ENCODE measurements at regions not wholly inside any gene's neighbourhood (a gene's known extent, or its start where the extent isn't known, plus 50 kb on each side); places are given as distances from the start of the nearest gene placed in this dataset.

DNA sequence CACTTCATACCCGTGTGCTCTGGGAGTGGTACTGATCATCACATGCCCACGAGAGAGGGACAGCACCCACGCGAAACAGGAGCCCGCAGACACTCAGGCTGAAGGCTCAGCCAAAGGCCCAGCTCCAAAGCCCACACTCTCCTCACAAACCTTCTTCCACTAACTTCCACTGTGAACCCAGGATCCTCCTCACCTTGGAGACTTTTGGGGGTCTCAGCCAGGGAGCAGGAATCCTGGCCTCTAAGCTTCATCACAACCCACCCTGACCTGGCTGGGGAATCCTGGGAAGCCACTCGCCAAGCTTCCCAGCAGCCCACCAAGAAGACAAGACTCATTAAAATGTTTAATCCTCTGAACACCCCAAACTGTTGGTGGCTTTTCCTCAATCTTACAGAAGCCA, 421.2 kb downstream of the OCA2 start:
- Mint-ChIP-seq H3K4me3 (no peak overlapping the region), H3K27me3 (ENCODE audit: low read depth) (peaks cover 8% of the 10 kb centered on the region), H3K27ac (no peak overlapping the region), H3K36me3 (no peaks in the 10 kb centered on the region), H3K4me1 (peaks cover 32% of the 10 kb centered on the region), H3K9me3 (no peaks in the 10 kb centered on the region)
- TF ChIP-seq, protein P1, sequence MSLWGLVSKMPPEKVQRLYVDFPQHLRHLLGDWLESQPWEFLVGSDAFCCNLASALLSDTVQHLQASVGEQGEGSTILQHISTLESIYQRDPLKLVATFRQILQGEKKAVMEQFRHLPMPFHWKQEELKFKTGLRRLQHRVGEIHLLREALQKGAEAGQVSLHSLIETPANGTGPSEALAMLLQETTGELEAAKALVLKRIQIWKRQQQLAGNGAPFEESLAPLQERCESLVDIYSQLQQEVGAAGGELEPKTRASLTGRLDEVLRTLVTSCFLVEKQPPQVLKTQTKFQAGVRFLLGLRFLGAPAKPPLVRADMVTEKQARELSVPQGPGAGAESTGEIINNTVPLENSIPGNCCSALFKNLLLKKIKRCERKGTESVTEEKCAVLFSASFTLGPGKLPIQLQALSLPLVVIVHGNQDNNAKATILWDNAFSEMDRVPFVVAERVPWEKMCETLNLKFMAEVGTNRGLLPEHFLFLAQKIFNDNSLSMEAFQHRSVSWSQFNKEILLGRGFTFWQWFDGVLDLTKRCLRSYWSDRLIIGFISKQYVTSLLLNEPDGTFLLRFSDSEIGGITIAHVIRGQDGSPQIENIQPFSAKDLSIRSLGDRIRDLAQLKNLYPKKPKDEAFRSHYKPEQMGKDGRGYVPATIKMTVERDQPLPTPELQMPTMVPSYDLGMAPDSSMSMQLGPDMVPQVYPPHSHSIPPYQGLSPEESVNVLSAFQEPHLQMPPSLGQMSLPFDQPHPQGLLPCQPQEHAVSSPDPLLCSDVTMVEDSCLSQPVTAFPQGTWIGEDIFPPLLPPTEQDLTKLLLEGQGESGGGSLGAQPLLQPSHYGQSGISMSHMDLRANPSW (CRISPR knock-in tag; conservative IDR thresholded peaks at IDR 0.05; ENCODE audit: low read depth) = no peak
- TF ChIP-seq, protein P2, sequence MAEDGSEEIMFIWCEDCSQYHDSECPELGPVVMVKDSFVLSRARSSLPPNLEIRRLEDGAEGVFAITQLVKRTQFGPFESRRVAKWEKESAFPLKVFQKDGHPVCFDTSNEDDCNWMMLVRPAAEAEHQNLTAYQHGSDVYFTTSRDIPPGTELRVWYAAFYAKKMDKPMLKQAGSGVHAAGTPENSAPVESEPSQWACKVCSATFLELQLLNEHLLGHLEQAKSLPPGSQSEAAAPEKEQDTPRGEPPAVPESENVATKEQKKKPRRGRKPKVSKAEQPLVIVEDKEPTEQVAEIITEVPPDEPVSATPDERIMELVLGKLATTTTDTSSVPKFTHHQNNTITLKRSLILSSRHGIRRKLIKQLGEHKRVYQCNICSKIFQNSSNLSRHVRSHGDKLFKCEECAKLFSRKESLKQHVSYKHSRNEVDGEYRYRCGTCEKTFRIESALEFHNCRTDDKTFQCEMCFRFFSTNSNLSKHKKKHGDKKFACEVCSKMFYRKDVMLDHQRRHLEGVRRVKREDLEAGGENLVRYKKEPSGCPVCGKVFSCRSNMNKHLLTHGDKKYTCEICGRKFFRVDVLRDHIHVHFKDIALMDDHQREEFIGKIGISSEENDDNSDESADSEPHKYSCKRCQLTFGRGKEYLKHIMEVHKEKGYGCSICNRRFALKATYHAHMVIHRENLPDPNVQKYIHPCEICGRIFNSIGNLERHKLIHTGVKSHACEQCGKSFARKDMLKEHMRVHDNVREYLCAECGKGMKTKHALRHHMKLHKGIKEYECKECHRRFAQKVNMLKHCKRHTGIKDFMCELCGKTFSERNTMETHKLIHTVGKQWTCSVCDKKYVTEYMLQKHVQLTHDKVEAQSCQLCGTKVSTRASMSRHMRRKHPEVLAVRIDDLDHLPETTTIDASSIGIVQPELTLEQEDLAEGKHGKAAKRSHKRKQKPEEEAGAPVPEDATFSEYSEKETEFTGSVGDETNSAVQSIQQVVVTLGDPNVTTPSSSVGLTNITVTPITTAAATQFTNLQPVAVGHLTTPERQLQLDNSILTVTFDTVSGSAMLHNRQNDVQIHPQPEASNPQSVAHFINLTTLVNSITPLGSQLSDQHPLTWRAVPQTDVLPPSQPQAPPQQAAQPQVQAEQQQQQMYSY (CRISPR knock-in tag; IDR thresholded peaks at IDR 0.05) = no peak
- TF ChIP-seq, protein P3, sequence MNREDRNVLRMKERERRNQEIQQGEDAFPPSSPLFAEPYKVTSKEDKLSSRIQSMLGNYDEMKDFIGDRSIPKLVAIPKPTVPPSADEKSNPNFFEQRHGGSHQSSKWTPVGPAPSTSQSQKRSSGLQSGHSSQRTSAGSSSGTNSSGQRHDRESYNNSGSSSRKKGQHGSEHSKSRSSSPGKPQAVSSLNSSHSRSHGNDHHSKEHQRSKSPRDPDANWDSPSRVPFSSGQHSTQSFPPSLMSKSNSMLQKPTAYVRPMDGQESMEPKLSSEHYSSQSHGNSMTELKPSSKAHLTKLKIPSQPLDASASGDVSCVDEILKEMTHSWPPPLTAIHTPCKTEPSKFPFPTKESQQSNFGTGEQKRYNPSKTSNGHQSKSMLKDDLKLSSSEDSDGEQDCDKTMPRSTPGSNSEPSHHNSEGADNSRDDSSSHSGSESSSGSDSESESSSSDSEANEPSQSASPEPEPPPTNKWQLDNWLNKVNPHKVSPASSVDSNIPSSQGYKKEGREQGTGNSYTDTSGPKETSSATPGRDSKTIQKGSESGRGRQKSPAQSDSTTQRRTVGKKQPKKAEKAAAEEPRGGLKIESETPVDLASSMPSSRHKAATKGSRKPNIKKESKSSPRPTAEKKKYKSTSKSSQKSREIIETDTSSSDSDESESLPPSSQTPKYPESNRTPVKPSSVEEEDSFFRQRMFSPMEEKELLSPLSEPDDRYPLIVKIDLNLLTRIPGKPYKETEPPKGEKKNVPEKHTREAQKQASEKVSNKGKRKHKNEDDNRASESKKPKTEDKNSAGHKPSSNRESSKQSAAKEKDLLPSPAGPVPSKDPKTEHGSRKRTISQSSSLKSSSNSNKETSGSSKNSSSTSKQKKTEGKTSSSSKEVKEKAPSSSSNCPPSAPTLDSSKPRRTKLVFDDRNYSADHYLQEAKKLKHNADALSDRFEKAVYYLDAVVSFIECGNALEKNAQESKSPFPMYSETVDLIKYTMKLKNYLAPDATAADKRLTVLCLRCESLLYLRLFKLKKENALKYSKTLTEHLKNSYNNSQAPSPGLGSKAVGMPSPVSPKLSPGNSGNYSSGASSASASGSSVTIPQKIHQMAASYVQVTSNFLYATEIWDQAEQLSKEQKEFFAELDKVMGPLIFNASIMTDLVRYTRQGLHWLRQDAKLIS (CRISPR knock-in tag; IDR thresholded peaks at IDR 0.05; ENCODE audit: borderline replicate concordance) = no peak
- no peak for TF ChIP-seq SMAD3 (CRISPR knock-in tag; IDR thresholded peaks at IDR 0.05; ENCODE audit: borderline replicate concordance)
- TF ChIP-seq TCF7 (CRISPR knock-in tag; IDR thresholded peaks at IDR 0.05; ENCODE audit: low read depth) = no peak
- TF ChIP-seq, protein P4, sequence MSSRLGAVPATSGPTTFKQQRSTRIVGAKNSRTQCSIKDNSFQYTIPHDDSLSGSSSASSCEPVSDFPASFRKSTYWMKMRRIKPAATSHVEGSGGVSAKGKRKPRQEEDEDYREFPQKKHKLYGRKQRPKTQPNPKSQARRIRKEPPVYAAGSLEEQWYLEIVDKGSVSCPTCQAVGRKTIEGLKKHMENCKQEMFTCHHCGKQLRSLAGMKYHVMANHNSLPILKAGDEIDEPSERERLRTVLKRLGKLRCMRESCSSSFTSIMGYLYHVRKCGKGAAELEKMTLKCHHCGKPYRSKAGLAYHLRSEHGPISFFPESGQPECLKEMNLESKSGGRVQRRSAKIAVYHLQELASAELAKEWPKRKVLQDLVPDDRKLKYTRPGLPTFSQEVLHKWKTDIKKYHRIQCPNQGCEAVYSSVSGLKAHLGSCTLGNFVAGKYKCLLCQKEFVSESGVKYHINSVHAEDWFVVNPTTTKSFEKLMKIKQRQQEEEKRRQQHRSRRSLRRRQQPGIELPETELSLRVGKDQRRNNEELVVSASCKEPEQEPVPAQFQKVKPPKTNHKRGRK (CRISPR knock-in tag; IDR thresholded peaks at IDR 0.05; ENCODE audit: borderline replicate concordance) = no peak
- no peak for TF ChIP-seq TEAD4 (CRISPR knock-in tag; IDR thresholded peaks at IDR 0.05)
- TF ChIP-seq CBFB (CRISPR knock-in tag; IDR thresholded peaks at IDR 0.05; ENCODE audit: low read depth) = no peak
- TF ChIP-seq IRF2 (CRISPR knock-in tag; IDR thresholded peaks at IDR 0.05; ENCODE audit: borderline replicate concordance, low read depth) = no peak
- no peak for TF ChIP-seq ZNF263 (CRISPR knock-in tag; IDR thresholded peaks at IDR 0.05; ENCODE audit: low read depth)
- TF ChIP-seq, protein P5, sequence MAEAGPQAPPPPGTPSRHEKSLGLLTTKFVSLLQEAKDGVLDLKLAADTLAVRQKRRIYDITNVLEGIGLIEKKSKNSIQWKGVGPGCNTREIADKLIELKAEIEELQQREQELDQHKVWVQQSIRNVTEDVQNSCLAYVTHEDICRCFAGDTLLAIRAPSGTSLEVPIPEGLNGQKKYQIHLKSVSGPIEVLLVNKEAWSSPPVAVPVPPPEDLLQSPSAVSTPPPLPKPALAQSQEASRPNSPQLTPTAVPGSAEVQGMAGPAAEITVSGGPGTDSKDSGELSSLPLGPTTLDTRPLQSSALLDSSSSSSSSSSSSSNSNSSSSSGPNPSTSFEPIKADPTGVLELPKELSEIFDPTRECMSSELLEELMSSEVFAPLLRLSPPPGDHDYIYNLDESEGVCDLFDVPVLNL (CRISPR knock-in tag; IDR thresholded peaks at IDR 0.05; ENCODE audit: borderline replicate concordance, low read depth) = no peak
- ATAC-seq = no peak
- ChIA-PET CTCF (no interaction called here), POLR2A (interaction anchor here (0.6 kb wide), 1 partner anchor 852 kb away, joined by 4 read pairs; no protein-coding TSS in a partner anchor)
- DNase-seq (ENCODE audit: low spot score) = no peak

DNA sequence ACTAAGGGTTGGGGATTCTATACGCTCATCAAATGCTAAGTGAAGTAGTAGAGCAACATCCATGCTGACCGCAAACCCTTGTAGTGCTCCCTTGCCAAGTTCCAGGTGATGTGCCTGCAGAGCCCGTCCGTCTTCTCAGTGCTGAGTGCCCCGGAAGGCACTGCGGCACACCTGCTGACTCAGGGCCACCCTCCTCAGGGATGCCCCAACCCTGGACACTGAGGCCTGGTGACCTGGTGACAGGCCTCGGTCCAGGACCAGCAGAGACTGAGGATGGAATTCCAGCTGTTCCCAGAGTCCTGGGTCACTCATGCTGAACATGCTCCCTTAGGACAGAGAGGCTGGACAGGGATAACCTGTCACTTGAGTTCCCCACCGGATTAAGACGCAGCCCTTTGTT, 422.5 kb downstream of the OCA2 start:
- H3K4me1 Mint-ChIP-seq = peaks cover 39% of the 10 kb centered on the region
- peaks cover 8% of the 10 kb centered on the region for H3K27me3 Mint-ChIP-seq (ENCODE audit: low read depth)
- ATAC-seq = no peak
- H3K36me3 Mint-ChIP-seq = no peaks in the 10 kb centered on the region
- TF ChIP-seq, protein P6, sequence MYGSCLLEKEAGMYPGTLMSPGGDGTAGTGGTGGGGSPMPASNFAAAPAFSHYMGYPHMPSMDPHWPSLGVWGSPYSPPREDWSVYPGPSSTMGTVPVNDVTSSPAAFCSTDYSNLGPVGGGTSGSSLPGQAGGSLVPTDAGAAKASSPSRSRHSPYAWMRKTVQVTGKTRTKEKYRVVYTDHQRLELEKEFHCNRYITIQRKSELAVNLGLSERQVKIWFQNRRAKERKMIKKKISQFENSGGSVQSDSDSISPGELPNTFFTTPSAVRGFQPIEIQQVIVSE (CRISPR knock-in tag; IDR thresholded peaks at IDR 0.05; ENCODE audit: borderline replicate concordance) = no peak
- TF ChIP-seq ATF1 (CRISPR knock-in tag; IDR thresholded peaks at IDR 0.05) = no peak
- TF ChIP-seq, protein P2 (CRISPR knock-in tag; IDR thresholded peaks at IDR 0.05) = no peak
- CTCF ChIA-PET = no interaction called here
- H3K9me3 Mint-ChIP-seq = no peaks in the 10 kb centered on the region
- POLR2A ChIA-PET = no interaction called here
- DNase-seq (ENCODE audit: low spot score) = no peak
- no peak overlapping the region for H3K27ac Mint-ChIP-seq
- no peak overlapping the region for H3K4me3 Mint-ChIP-seq

Data from WTC11 (cell line).